Activated naive CD4-positive, alpha-beta T cell treated with Interleukin-2 at 50 U/mL for 16 hours (primary cell): ENCODE measurements at regions not wholly inside any gene's neighbourhood (a gene's known extent, or its start where the extent isn't known, plus 50 kb on each side); places are given as distances from the start of the nearest gene placed in this dataset.
"Not testable (repeated sequence)": the region's sequence is repeated elsewhere in the genome, so short reads cannot be mapped to it uniquely, and the experiment has no call there.

Experiments used
- DNase-seq: peaks from one replicate; pipeline ENCODE4 v3.0.0-alpha.2; 2020

DNA sequence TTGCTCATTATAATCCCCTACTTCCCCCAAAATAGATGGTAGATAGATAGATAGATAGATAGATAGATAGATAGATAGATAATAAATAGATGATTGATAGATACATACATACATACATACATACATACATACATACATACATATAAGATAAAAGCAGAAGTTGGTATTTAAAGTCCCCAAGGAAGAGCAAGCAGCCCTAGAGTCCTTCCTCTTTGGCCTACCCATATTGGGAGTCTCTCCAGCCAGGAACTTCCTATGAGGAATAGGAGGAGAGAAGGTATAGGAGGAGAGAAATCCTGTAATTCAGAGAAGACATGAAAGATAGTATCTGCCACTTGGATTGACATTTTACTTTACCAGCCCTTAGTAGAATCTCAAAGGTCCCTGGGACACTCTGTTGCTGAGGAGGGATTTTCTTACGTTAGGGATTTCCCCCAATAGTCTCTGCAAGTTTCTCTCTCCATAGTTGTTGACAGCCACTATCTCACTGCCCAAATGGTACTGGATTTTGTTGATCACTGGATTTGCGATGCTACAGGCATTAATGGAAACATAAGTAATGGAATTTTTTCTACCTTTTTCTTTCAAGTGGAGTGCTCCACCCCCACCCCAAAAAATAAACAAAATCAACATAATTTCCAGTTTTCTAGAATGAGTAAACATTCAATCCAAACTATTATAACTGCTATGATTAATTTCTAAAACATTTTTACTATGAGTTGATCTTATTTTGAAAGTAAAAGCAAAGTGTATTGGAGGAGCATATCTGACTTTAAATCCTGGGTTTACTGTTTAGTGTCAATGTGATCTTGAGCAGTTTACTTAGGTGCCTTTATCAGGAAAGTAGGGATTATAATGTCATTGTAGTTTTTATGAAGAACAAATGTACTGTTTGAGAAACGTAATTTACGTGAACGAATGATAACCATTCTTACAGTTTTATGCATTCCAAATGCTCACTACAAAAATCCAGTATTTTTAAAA is 93.2 kb upstream of the TNFSF4 start:
- DNase-seq = no peak

- DNase-seq = no peak
Observed at GRCh38 chr1:173301507-173301906, 94.4 kb upstream of the TNFSF4 start.

DNA sequence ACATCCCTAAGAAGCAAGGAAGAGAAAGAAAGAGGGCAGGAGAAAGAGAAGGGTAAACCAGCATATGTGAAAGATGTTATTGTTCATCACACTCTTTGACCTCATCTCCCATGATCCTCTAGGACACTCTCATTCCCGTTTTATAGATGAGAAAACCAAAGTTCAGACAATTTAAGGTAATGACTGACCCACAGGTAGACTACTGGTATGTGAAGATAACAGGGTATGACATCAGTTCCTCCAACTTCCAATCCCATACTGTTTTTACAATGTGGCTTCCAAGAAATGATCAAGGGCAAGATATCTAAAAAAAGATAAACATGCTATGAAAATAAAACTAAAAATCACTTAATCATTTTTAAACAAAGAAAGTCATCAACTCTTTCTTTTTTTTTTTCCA is 95.2 kb upstream of the TNFSF4 start:
- no peak for DNase-seq

DNA sequence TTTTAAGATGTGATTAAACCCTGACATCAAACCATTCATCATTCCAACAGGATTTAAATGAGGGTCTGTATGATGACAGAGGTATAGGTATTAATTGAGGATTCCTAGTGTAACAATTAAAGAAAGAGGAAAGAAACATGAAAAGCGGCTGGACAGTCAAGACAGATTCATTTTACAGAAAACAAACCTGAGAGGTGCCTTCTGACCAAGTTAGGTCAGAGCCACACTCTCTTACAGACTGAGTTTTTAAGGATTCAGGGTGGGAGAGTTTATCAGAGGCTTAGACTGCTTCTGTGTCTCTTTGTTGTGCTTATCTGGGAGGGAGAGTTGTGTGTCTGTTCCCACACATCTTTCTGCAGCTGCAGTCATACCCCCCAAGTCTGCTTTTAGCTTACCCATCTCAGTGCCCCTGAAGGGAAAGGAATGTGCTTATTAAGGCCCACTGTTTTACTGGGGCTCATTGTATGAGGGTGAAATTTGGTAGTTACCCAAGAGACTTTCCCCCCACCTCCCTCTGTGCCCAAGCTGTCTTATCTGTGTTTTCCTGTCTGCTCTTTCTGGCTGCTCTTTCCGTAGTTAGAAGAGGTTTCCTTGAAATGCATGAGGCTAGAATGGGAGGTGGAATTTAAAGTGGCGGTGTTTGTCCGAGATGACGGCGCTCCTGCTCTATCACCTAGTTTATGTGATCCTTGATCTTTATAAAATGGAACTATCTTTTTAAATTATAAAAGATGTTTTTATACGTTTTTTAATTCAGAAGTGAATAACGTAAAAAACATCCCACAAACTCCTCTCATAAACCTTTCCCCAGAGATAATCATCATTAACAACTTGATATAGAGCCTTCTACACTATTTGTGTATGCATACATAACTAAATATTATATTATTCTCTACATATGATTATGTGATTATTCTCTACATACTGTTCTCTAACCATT is 96.0 kb upstream of the TNFSF4 start:
- no peak for DNase-seq

- DNase-seq = no peak
Observed at GRCh38 chr1:173303984-173304383, 96.9 kb upstream of the TNFSF4 start.

DNA sequence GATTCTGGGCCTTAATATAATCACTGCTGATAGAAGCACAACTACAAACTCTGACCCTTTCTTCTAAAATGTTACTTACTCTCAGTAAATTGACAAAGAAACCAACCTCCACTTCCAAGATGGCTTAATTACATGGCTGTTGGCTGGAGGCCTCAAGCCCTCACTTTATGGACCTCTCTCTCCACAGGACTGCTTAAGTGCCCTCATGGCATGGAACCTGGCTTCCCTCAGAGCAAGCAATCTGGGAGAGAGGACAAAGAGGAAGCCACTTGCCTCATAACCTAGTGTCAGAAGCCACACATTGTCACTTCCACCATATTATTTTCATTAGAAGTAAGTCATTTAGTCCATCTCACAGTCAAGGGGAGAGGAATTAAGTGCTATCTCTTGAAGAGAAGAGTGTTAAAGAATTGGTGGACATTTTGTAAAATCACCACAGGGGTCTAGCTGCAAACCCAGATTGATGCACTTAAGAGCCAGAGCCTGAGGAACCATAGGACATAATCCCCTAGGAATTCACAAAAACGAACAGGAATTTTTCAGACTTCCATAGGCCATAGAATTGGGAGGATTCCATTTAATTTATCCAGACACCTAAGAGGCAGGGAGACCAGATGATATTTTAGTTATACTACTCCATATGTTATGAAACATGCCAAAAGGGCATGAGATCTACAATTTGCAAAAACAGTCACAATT is 97.5 kb upstream of the TNFSF4 start:
- DNase-seq = no peak

DNA sequence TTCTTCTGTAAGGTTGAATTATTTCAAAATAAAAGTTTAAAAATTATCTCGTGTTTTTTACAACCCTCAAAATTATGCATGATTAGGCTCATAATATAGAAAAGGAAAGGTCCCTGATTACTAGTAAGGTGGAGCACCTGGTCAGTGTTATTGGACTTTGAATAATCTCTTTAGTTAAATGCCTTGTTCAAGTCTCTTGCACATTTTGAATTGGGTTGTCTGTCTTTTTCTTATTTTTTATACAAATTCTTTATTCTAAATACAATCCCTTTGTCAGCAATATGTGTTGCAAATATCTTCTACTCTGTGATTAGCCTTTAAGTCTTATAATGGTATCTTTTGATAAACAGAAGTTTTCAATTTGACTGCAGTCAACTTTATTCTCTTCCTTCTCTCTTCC is 100.7 kb upstream of the TNFSF4 start:
- DNase-seq = no peak

DNA sequence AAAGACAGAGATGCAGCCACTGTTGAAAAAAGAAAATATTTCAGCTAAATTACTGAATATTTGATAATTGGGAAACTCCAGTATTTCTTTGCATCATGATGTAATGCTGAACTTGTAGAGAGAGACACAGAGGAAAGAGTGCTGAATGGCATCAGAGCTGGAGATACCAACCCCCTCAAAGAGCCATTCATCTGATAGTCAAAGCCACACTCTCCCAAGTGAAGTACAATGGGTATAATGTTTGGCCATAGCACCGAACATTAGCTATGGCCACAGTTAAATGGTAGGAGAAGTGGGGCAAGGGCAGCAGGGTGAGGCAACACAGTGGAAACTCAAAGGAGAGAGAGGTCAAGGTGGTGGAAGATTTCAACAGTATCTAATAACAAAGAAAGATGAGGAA is 107.5 kb upstream of the TNFSF4 start:
- no peak for DNase-seq

- no peak for DNase-seq
Observed at GRCh38 chr1:173315296-173315695, 108.2 kb upstream of the TNFSF4 start.

DNA sequence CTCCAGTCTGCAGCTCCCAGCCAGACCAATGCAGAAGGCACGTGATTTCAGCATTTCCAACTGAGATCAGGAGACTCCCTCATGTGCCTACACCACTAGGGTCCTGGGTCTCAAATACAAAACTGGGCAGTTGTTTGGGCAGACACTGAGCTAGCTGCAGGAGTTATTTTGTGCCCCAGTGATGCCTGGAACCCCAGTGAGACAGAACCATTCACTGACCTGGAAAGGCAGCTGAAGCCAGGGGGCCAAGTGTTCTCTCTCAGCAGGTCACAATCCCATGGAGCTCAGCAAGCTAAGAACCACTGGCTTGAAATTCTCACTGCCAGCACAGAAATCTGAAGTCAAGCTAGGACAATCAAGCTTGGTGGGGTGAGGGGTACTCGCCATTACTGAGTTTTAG is 111.7 kb upstream of the TNFSF4 start:
- DNase-seq = no peak

GRCh38 chr1:173324352-173324751 is 117.2 kb upstream of the TNFSF4 start:
- not testable (repeated sequence) for DNase-seq

- DNase-seq = not testable (repeated sequence)
Observed at GRCh38 chr1:173327987-173328386, 120.9 kb upstream of the TNFSF4 start.

- no peak for DNase-seq
Observed at GRCh38 chr1:173328961-173329360, 121.8 kb upstream of the TNFSF4 start.

GRCh38 chr1:173329726-173330125 is 122.6 kb upstream of the TNFSF4 start:
- no peak for DNase-seq

DNA sequence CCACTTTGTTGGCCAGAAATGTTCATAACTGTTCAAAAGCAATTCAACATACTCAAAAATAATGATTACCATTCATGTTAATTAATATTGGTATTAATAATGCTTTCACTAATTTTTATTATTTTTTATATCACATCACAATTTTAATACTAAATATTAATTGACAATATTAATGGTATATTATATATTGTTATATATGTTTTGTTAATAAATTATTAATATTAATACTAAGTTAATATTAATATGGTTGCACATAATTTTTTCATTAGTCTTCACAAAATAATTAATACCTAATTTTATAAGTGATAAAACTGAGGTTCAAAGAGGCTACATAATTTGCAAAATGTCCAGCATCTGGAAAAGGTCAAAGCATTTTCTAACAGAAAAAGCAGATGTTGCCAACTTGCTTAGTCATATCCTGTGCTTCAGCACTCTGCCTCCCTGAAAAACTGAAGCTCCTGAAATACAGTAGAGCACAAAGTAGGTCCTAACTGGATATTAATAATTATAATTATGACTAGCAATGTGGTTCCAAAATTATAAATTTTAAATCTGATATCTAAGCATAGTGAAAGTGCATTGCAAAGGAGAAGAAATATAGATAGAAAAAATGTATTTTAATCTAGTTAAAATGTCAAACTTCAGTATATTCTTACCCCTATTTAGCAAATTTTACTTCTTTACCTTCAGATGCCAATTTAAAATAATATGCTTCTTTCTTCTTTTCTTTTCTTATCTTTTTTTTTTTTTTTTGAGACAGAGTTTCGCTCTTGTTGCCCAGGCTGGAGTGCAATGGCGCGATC is 123.2 kb upstream of the TNFSF4 start:
- no peak for DNase-seq

- DNase-seq = not testable (repeated sequence)
Observed at GRCh38 chr1:173330952-173331548, 123.9 kb upstream of the TNFSF4 start.

DNA sequence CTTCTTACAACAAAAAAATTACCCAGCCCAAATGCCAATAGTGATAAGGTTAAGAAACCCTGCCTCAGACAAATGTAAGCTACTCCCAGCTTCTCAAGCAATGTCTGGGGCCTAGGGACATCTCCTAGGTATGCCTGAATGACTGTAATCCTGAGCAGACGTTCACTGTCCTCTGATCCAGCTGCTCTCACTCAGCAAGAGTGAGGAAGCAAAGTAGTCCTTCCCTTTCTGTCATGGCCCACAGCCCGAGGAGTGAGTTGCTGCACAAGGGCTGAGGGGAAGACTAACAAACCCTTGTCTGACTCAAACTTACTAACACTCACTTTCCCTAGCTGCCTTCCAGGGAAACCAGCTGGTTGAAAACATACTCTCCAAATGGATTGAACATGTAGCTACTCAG is 124.9 kb upstream of the TNFSF4 start:
- DNase-seq = no peak

DNA sequence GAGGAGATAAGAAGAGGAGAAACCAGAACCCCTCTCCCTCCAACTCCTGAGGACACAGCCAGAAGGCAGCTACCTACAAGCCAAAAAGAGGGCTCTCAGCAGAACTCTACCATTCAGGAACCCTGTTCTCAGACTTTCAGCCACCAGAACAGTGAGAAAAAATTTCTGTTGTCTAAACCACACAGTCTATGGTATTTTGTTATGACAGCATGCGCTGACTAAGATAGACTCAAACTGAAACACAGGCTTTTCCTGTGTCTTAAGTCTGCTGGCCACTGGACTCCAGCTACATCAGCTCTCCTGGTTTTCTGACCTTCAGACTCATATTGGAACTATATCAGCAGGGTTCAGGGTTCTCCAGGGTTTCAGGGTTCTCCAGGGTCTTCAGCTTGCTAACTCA is 126.5 kb upstream of the TNFSF4 start:
- DNase-seq = no peak

GRCh38 chr1:173337126-173337525 is 130.0 kb upstream of the TNFSF4 start:
- DNase-seq = no peak

DNA sequence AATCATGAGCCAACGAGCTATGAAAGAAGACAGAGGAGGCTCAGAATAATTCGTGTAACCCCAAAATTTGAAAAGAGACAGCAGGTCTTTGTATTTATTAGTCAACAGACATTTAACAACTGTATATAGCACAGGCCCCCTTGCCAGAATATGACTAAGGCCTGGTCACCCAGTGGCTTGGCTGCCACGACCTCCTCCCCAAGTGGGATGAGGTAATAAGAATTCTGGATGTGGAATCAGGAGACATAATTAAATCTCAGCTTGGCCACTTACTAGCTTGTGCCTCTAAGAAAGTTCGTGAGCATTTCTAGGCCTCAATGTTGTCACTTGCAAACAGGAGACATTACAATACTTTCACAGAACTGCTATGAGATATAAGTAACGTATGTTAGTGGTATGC is 134.2 kb upstream of the TNFSF4 start:
- no peak for DNase-seq

GRCh38 chr1:173341971-173342370 is 134.8 kb upstream of the TNFSF4 start:
- no peak for DNase-seq

- no peak for DNase-seq
Observed at GRCh38 chr1:173342736-173343135, 134.4 kb upstream of the PRDX6 start.
